Endothelial cell of umbilical vein (primary cell): ENCODE measurements at regions not wholly inside any gene's neighbourhood (a gene's known extent, or its start where the extent isn't known, plus 50 kb on each side); places are given as distances from the start of the nearest gene placed in this dataset.

ENCODE experiments used
- BruUV-seq: library from RNA; stranded (reverse); fragments of 400-500 nt; replicated peaks from 2 replicates; lab custom pipeline; 2021; lab: Mats Ljungman, UMichigan
- CTCF ChIA-PET: fragments of 300-600, 350-600 bp; sonication (Branson Sonifier 250); formaldehyde crosslinking; loops from one replicate; lab custom pipeline; 2021; ENCODE audit warnings: antibody characterized with exemption, inconsistent platforms; lab: Charles Lee
- POLR2A ChIA-PET: fragments of 300-600, 350-600 bp; sonication (Branson Sonifier 250); formaldehyde crosslinking; loops from one replicate; lab custom pipeline; 2021; ENCODE audit warnings: antibody characterized with exemption, inconsistent platforms; lab: Charles Lee
- DNase-seq: peaks from one replicate; pipeline ENCODE4 v3.0.0-alpha.2; 2011; ENCODE audit warnings: low read depth, low spot score
- FAIRE-seq: peaks from 2 replicates; lab custom pipeline; 2011; peaks lifted over from hg19 to GRCh38; lab: Jason Lieb, UNC
- H2AFZ ChIP-seq: 2 replicates; pipeline ENCODE4 v1.6.0; 2012; ENCODE audit warnings: low read depth, low read length, control low read depth, inconsistent platforms
- H3K27ac ChIP-seq: 2 replicates; pipeline ENCODE4 v1.5.1; 2011; ENCODE audit warnings: low read depth, mild to moderate bottlenecking, control low read depth, low read length, moderate library complexity; ENCODE audit not compliant: insufficient read depth
- H3K27me3 ChIP-seq, 2 experiments: 2 replicates each; pipeline versions ENCODE4 v1.6.0 to v1.6.1; 2011; ENCODE audit warnings: low read length in 2 of 2, mixed read lengths in 1 of 2; ENCODE audit not compliant: control insufficient read depth in 2 of 2, insufficient read depth in 2 of 2
- H3K36me3 ChIP-seq, 2 experiments: 2 replicates in 1 of 2; 3 replicates in 1 of 2; pipeline ENCODE4 v1.5.1; 2011; ENCODE audit warnings: low read length in 2 of 2, mild to moderate bottlenecking in 1 of 2, moderate library complexity in 1 of 2; ENCODE audit not compliant: control insufficient read depth in 2 of 2, insufficient read depth in 2 of 2; ENCODE audit errors: extremely low read depth in 1 of 2
- H3K4me1 ChIP-seq: 3 replicates; pipeline ENCODE4 v1.5.1; 2011; ENCODE audit warnings: mild to moderate bottlenecking, low read length; ENCODE audit not compliant: control insufficient read depth, insufficient read depth; ENCODE audit errors: extremely low read depth
- H3K4me2 ChIP-seq: 2 replicates; pipeline ENCODE4 v1.6.1; 2011; ENCODE audit warnings: low read length, control low read depth, mixed read lengths; ENCODE audit not compliant: insufficient read depth
- H3K4me3 ChIP-seq, 3 experiments: fragments of 200-600 bp in 1 of 3; sonication (generic), shearing (Covaris generic) in 1 of 3; replicated peaks in 1 of 3; 2 replicates each; pipeline ENCODE4 v1.5.1; 2011 to 2016; ENCODE audit warnings: control low read depth in 3 of 3, low read length in 3 of 3, mild to moderate bottlenecking in 2 of 3, inconsistent platforms in 1 of 3, low read depth in 1 of 3, moderate library complexity in 1 of 3; ENCODE audit not compliant: insufficient read depth in 1 of 3
- H3K79me2 ChIP-seq: 2 replicates; pipeline ENCODE4 v1.6.0; 2012; ENCODE audit warnings: low read length, inconsistent platforms; ENCODE audit not compliant: control insufficient read depth, insufficient read depth
- H3K9ac ChIP-seq: replicated peaks from 2 replicates; pipeline ENCODE3; 2011; ENCODE audit warnings: low read length, control low read depth; ENCODE audit not compliant: insufficient read depth; ENCODE audit errors: extremely low read depth
- H3K9me1 ChIP-seq: replicated peaks from 3 replicates; pipeline ENCODE4 v1.6.0; 2011; ENCODE audit warnings: mild to moderate bottlenecking, low read length; ENCODE audit not compliant: control insufficient read depth, insufficient read depth; ENCODE audit errors: extremely low read depth
- H3K9me3 ChIP-seq: replicated peaks from 2 replicates; pipeline ENCODE4 v1.5.1; 2012; ENCODE audit warnings: low read length, inconsistent platforms; ENCODE audit not compliant: control insufficient read depth, insufficient read depth
- H4K20me1 ChIP-seq: replicated peaks from 2 replicates; pipeline ENCODE3; 2011; ENCODE audit warnings: mild to moderate bottlenecking, low read length; ENCODE audit not compliant: control insufficient read depth, insufficient read depth; ENCODE audit errors: extremely low read depth
- FOS ChIP-seq: IDR thresholded peaks from 2 replicates; pipeline ENCODE4 v1.6.1; 2011; ENCODE audit warnings: mild to moderate bottlenecking, low read length, moderate library complexity, borderline replicate concordance; ENCODE audit not compliant: insufficient read depth
- GATA2 ChIP-seq: IDR thresholded peaks from 2 replicates; pipeline ENCODE4 v1.7.0; 2011; ENCODE audit warnings: low read depth, mild to moderate bottlenecking, moderate library complexity, mixed read lengths, low read length; ENCODE audit not compliant: insufficient read length, insufficient read depth
- JUN ChIP-seq: IDR thresholded peaks from 2 replicates; pipeline ENCODE4 v1.6.1; 2011; ENCODE audit warnings: borderline replicate concordance, low read depth; ENCODE audit not compliant: insufficient read length, insufficient read depth
- MYC ChIP-seq: IDR thresholded peaks from one replicate; pipeline ENCODE4 v1.6.1; 2011; ENCODE audit warnings: mild to moderate bottlenecking, low read depth, low read length
- POLR2A ChIP-seq: IDR thresholded peaks from 2 replicates; pipeline ENCODE4 v1.6.1; 2012; ENCODE audit warnings: low read depth, mild to moderate bottlenecking, control low read depth, low read length
- dilution Hi-C: fragments of 300-500 bp; cut with MboI; formaldehyde crosslinking; loops from one replicate; pipeline ENCODE4 v1.15.0; 2019; ENCODE audit warnings: low sequenced_read_pairs; ENCODE audit not compliant: extremely low pct_ligation_motif_present
- intact Hi-C: fragments of 100-400 bp; cut with micrococcal nuclease; formaldehyde crosslinking; loops from one replicate; pipeline ENCODE4 v1.10.0; 2022
- TF ChIP-seq, protein P1 (sequence below), 2 donors: IDR thresholded peaks; 1 replicate in 1 of 2; 2 replicates in 1 of 2; pipeline ENCODE4 v1.5.1; 2011; ENCODE audit warnings: low read length in 2 of 2, mild to moderate bottlenecking in 2 of 2, moderate library complexity in 2 of 2, control low read depth in 1 of 2, inconsistent platforms in 1 of 2, low read depth in 1 of 2; ENCODE audit not compliant: insufficient read depth in 1 of 2; ENCODE audit errors: extremely low read depth in 1 of 2
- TF ChIP-seq, protein P2 (sequence below): IDR thresholded peaks from 2 replicates; pipeline ENCODE4 v1.6.1; 2011; ENCODE audit not compliant: insufficient read depth, insufficient read length

DNA sequence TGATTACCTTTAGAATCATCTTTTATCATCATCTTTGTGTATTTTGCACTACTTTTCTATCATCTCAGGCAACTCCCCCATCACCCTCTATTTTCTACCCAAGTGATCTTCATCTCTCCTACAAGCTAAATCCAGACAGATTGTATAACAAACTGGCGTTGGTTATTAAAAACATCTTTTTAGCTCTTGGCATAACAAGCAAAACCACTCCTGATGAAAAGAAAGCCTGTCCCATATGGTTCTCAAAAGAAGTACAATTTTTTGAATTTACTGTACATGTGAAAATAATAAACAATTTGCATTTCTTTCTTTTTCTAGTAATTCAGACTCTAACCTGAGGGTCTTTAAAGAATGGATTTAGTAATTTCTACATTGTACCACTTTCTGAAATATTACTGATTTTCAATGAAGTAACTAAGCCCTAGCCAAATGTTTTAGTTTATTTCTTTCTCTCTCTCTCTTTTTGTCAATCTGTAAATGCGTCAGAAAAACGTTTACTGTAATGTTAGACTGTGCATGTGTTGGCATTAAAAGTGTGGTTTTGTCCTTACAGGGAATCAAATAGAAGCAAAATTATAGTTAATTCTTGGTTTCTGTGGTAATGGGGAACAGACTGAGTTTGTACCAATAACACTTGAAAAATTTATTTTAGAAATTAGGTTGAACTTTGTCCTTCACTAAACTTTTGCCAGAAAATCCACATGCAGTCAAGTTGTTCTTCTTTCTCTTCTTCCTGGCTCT lies 52.5 kb upstream of the RPS23 start:
- H2AFZ ChIP-seq = no peak overlapping the region
- H3K4me1 ChIP-seq = no peaks in the 10 kb centered on the region
- CTCF ChIA-PET = interaction anchor here (1.2 kb wide), 1 partner anchor 19 kb away, joined by 3 read pairs; no protein-coding TSS in a partner anchor
- peaks cover 8 to 11% of the 10 kb centered on the region in 2 experiments for H3K27me3 ChIP-seq
- H3K27ac ChIP-seq = no peak overlapping the region
- dilution Hi-C loops = no loop called here
- DNase-seq = no peak
- intact Hi-C loops = no loop called here
- no peak overlapping the region for H3K4me3 ChIP-seq
- no peaks in the 10 kb centered on the region for H4K20me1 ChIP-seq
- no peak for FAIRE-seq
- no peaks in the 10 kb centered on the region for H3K9me3 ChIP-seq
- no peaks in the 10 kb centered on the region for H3K36me3 ChIP-seq
- no peak overlapping the region for H3K4me2 ChIP-seq
- H3K9ac ChIP-seq = no peak overlapping the region
- no peaks in the 10 kb centered on the region for H3K79me2 ChIP-seq
- POLR2A ChIA-PET = no interaction called here
- no TSS peak for BruUV-seq
- no peaks in the 10 kb centered on the region for H3K9me1 ChIP-seq
- TF ChIP-seq GATA2 (no peak), FOS (no peak), MYC (no peak), POLR2A (no peak), JUN (no peak)
- TF ChIP-seq, protein P1, sequence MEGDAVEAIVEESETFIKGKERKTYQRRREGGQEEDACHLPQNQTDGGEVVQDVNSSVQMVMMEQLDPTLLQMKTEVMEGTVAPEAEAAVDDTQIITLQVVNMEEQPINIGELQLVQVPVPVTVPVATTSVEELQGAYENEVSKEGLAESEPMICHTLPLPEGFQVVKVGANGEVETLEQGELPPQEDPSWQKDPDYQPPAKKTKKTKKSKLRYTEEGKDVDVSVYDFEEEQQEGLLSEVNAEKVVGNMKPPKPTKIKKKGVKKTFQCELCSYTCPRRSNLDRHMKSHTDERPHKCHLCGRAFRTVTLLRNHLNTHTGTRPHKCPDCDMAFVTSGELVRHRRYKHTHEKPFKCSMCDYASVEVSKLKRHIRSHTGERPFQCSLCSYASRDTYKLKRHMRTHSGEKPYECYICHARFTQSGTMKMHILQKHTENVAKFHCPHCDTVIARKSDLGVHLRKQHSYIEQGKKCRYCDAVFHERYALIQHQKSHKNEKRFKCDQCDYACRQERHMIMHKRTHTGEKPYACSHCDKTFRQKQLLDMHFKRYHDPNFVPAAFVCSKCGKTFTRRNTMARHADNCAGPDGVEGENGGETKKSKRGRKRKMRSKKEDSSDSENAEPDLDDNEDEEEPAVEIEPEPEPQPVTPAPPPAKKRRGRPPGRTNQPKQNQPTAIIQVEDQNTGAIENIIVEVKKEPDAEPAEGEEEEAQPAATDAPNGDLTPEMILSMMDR (IDR thresholded peaks at IDR 0.05; ENCODE audit: extremely low read depth in 1 of 2, insufficient read depth in 1 of 2, low read depth in 1 of 2, low read length in 2 of 2) = no peak
- TF ChIP-seq, protein P2, sequence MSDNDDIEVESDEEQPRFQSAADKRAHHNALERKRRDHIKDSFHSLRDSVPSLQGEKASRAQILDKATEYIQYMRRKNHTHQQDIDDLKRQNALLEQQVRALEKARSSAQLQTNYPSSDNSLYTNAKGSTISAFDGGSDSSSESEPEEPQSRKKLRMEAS = no peak
